GM13977 (cell line): ENCODE measurements at regions not wholly inside any gene's neighbourhood (a gene's known extent, or its start where the extent isn't known, plus 50 kb on each side); places are given as distances from the start of the nearest gene placed in this dataset.

Source experiments
- DNase-seq: peaks from one replicate; pipeline ENCODE4 v3.0.0; 2012; ENCODE audit warnings: low spot score
- CTCF ChIP-seq: IDR thresholded peaks from 2 replicates; pipeline ENCODE4 v1.5.1; 2012; ENCODE audit warnings: mild to moderate bottlenecking, control low read depth; ENCODE audit not compliant: insufficient read depth; ENCODE audit errors: extremely low read depth, missing control alignments
- in situ Hi-C: fragments of 300-500 bp; cut with MboI; formaldehyde crosslinking; loops from one replicate; pipeline ENCODE4 v1.12.0; 2022; ENCODE audit warnings: low sequenced_read_pairs, low pct_unique_long_range_greater_than_20kb, mixed read lengths, inconsistent platforms; ENCODE audit not compliant: unreplicated experiment

GRCh38 chr2:138931284-138932256 lies 151.4 kb upstream of the NXPH2 start:
- DNase-seq, result no peak
- TF ChIP-seq CTCF, result no peak
- in situ Hi-C loops, result no loop called here

- TF ChIP-seq CTCF, result no peak
- no peak for DNase-seq
- in situ Hi-C loops, result no loop called here
Measured at GRCh38 chr2:138930571-138930970, 150.4 kb upstream of the NXPH2 start.

GRCh38 chr2:138928374-138929021 lies 148.3 kb upstream of the NXPH2 start:
- TF ChIP-seq CTCF, result no peak
- in situ Hi-C loops, result no loop called here
- DNase-seq, result no peak

GRCh38 chr2:138922973-138923563 lies 142.9 kb upstream of the NXPH2 start:
- no peak for DNase-seq
- TF ChIP-seq CTCF, result peak; percentile 34
- in situ Hi-C loops, result no loop called here

GRCh38 chr2:138919120-138919747 lies 139.0 kb upstream of the NXPH2 start:
- no peak for DNase-seq
- in situ Hi-C loops, result no loop called here
- TF ChIP-seq CTCF, result no peak

- DNase-seq, result no peak
- TF ChIP-seq CTCF, result no peak
- in situ Hi-C loops, result no loop called here
Measured at GRCh38 chr2:138910427-138910826, 130.2 kb upstream of the NXPH2 start.
